ENCODE measurements at regions not wholly inside any gene's neighbourhood (a gene's known extent, or its start where the extent isn't known, plus 50 kb on each side); places are given as distances from the start of the nearest gene placed in this dataset.

GRCh38 chr2:216927163-216927562 is 67.3 kb upstream of the TNP1 start:
- in situ Hi-C loops (cut with HindIII; ENCODE audit: extremely low pct_ligation_motif_present, low pct_unique_long_range_greater_than_20kb), result no loop called here
- no peaks in the 10 kb centered on the region for H3K36me3 ChIP-seq (replicated peaks in 1 of 2; ENCODE audit: control insufficient read depth in 1 of 2, insufficient read depth in 2 of 2, low read length in 2 of 2)
- intact Hi-C loops (cut with micrococcal nuclease; ENCODE audit: unreplicated experiment), result no loop called here
- 0 out of 5 replicates have a peak, but pooled peaks cover 0 to 5% of the 10 kb centered on the region in 2 experiments for H3K27me3 ChIP-seq (ENCODE audit: control insufficient read depth in 1 of 2, insufficient read depth in 2 of 2, low read length in 2 of 2)
- H3K9ac ChIP-seq (ENCODE audit: insufficient read depth, low read depth, low read length), result no peak overlapping the region
- H3K79me2 ChIP-seq (ENCODE audit: insufficient read depth, low read length), result no peaks in the 10 kb centered on the region
- H4K20me1 ChIP-seq (ENCODE audit: insufficient read depth, low read length), result no peaks in the 10 kb centered on the region
- no peak overlapping the region for H3K4me3 ChIP-seq (replicated peaks in 1 of 3; ENCODE audit: insufficient read depth in 1 of 3, low read depth in 2 of 3, low read length in 3 of 3)
- TF ChIP-seq NCOA5 (CRISPR knock-in tag; IDR thresholded peaks at IDR 0.05) (no peak), KDM3A (CRISPR knock-in tag; IDR thresholded peaks at IDR 0.05; ENCODE audit: low read depth) (no peak), ZNF44 (CRISPR knock-in tag; IDR thresholded peaks at IDR 0.05) (no peak), ZBTB21 (CRISPR knock-in tag; IDR thresholded peaks at IDR 0.05) (no peak), MNT (IDR thresholded peaks at IDR 0.05) (no peak), SNRNP70 (IDR thresholded peaks at IDR 0.05; ENCODE audit: low read depth, low read length) (no peak), ZXDC (CRISPR knock-in tag; IDR thresholded peaks at IDR 0.05) (no peak), TIGD3 (CRISPR knock-in tag; IDR thresholded peaks at IDR 0.05; ENCODE audit: borderline replicate concordance) (no peak), SETDB1 (CRISPR knock-in tag; IDR thresholded peaks at IDR 0.05; ENCODE audit: borderline replicate concordance) (no peak), FOXP4 (CRISPR knock-in tag; IDR thresholded peaks at IDR 0.05) (no peak), MEF2D (CRISPR knock-in tag; IDR thresholded peaks at IDR 0.05) (no peak), BCL6 (CRISPR knock-in tag; IDR thresholded peaks at IDR 0.05) (no peak), NFKBIZ (CRISPR knock-in tag; IDR thresholded peaks at IDR 0.05) (no peak), JUNB (CRISPR knock-in tag; IDR thresholded peaks at IDR 0.05; ENCODE audit: borderline replicate concordance) (no peak), IKZF1 (IDR thresholded peaks at IDR 0.05) (no peak)
- ChIA-PET CTCF (ENCODE audit: low intra/inter-chr PET ratio, low total read pairs) (no interaction called here), POLR2A (no interaction called here)
- no peak for ATAC-seq
- H3K4me2 ChIP-seq (ENCODE audit: low read depth, low read length), result no peak overlapping the region
- 37% methylated on average over 5 of the region's 5 CpGs for WGBS (ENCODE audit: low lambda C conversion rate)
- BruUV-seq (replicated peaks), result no TSS peak
- FAIRE-seq, result no peak
- no peak for DNase-seq (ENCODE audit: low spot score)
- H2AFZ ChIP-seq (ENCODE audit: low read length), result no peak overlapping the region
- H3K9me3 ChIP-seq (ENCODE audit: low read length), result no peaks in the 10 kb centered on the region
- H3K27ac ChIP-seq (ENCODE audit: extremely low read length, insufficient read depth, low read length), result no peak overlapping the region
- no peaks in the 10 kb centered on the region for H3K4me1 ChIP-seq (ENCODE audit: insufficient read depth, low read length)
